Kidney (tissue), 13 donors: ENCODE measurements at regions not wholly inside any gene's neighbourhood (a gene's known extent, or its start where the extent isn't known, plus 50 kb on each side); places are given as distances from the start of the nearest gene placed in this dataset.

Experiments
- DNase-seq, 5 donors: peaks; one replicate each; pipeline ENCODE4 v3.0.0-alpha.2; 2013 to 2020
- FAIRE-seq: peaks from 2 replicates; lab custom pipeline; 2012; peaks lifted over from hg19 to GRCh38; lab: Jason Lieb, UNC
- H3K27ac ChIP-seq, 2 donors: one replicate each; pipeline ENCODE4 v1.7.0; 2013; ENCODE audit warnings: low read depth in 2 of 2, low read length in 2 of 2, inconsistent platforms in 1 of 2
- H3K27me3 ChIP-seq: one replicate; pipeline ENCODE4 v1.7.1; 2013; ENCODE audit warnings: low read length, inconsistent platforms; ENCODE audit not compliant: control insufficient read depth, insufficient read depth
- H3K36me3 ChIP-seq, 3 donors: one replicate each; pipeline versions ENCODE4 v1.7.0 to v1.7.1; 2013; ENCODE audit warnings: low read length in 3 of 3, control low read depth in 1 of 3, inconsistent platforms in 1 of 3; ENCODE audit not compliant: insufficient read depth in 3 of 3, control insufficient read depth in 2 of 3
- H3K4me1 ChIP-seq, 3 donors: one replicate each; pipeline versions ENCODE4 v1.7.0 to v1.7.1; 2013; ENCODE audit warnings: low read length in 3 of 3, inconsistent platforms in 1 of 3, low read depth in 1 of 3; ENCODE audit not compliant: control insufficient read depth in 2 of 3, insufficient read depth in 2 of 3
- H3K4me3 ChIP-seq, 3 donors: one replicate each; pipeline versions ENCODE4 v1.7.0 to v1.8.1; 2013; ENCODE audit warnings: low read length in 3 of 3, control low read depth in 1 of 3, inconsistent platforms in 1 of 3
- H3K9ac ChIP-seq, 3 donors: one replicate each; pipeline versions ENCODE4 v1.7.0 to v1.7.1; 2013; ENCODE audit warnings: low read length in 3 of 3, control low read depth in 1 of 3, inconsistent platforms in 1 of 3
- H3K9me3 ChIP-seq, 3 donors: one replicate each; pipeline versions ENCODE4 v1.7.0 to v1.7.1; 2013; ENCODE audit warnings: low read length in 3 of 3, control low read depth in 1 of 3, inconsistent platforms in 1 of 3; ENCODE audit not compliant: control insufficient read depth in 2 of 3, insufficient read depth in 1 of 3
- intact Hi-C: fragments of 100-400 bp; cut with DNase I; formaldehyde crosslinking; loops from one replicate; pipeline ENCODE4 v1.11.1; 2022
- TF ChIP-seq, protein P1 (sequence below): IDR thresholded peaks from 3 replicates; pipeline ENCODE4 v1.5.1; 2012; ENCODE audit warnings: mild to moderate bottlenecking, moderate library complexity, borderline replicate concordance; ENCODE audit not compliant: insufficient read depth; ENCODE audit errors: extremely low read depth
- donor health status: control.
- donor health status: control.
- donor health status: control.
- donor health status: control.
- donor health status: control.
- donor health status: DM: yes; HTN: yes; CAD: no.
- donor health status: Normal renal cell carcinoma (clear cell type).

DNA sequence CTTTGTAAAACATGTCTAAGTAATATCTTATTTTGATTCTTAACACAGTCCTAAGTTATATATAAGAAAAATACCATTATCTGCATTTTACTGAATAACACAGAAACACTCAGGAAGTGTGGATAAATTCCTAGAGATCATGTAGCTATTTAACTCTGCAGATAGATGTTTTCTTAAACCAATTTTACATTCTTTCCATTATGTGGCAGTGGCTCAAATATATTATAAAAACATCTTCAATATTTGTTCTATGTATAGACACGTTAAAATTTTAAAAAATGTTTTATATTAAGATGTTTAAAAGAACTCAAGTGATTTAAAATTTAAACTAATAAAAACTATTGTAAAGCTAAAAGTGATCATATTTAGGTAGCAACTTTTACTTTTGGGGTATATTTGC, 683.8 kb downstream of the DIPK2A start:
- H3K9ac ChIP-seq: no peak overlapping the region
- H3K9me3 ChIP-seq: no peaks in the 10 kb centered on the region
- H3K27me3 ChIP-seq: no peaks in the 10 kb centered on the region
- no peaks in the 10 kb centered on the region for H3K4me1 ChIP-seq
- no peak overlapping the region for H3K4me3 ChIP-seq
- intact Hi-C loops: no loop called here
- DNase-seq (no peak), FAIRE-seq (peak; percentile 82)
- TF ChIP-seq, protein P1, sequence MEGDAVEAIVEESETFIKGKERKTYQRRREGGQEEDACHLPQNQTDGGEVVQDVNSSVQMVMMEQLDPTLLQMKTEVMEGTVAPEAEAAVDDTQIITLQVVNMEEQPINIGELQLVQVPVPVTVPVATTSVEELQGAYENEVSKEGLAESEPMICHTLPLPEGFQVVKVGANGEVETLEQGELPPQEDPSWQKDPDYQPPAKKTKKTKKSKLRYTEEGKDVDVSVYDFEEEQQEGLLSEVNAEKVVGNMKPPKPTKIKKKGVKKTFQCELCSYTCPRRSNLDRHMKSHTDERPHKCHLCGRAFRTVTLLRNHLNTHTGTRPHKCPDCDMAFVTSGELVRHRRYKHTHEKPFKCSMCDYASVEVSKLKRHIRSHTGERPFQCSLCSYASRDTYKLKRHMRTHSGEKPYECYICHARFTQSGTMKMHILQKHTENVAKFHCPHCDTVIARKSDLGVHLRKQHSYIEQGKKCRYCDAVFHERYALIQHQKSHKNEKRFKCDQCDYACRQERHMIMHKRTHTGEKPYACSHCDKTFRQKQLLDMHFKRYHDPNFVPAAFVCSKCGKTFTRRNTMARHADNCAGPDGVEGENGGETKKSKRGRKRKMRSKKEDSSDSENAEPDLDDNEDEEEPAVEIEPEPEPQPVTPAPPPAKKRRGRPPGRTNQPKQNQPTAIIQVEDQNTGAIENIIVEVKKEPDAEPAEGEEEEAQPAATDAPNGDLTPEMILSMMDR: no peak
- H3K36me3 ChIP-seq: no peaks in the 10 kb centered on the region
- H3K27ac ChIP-seq: no peak overlapping the region

DNA sequence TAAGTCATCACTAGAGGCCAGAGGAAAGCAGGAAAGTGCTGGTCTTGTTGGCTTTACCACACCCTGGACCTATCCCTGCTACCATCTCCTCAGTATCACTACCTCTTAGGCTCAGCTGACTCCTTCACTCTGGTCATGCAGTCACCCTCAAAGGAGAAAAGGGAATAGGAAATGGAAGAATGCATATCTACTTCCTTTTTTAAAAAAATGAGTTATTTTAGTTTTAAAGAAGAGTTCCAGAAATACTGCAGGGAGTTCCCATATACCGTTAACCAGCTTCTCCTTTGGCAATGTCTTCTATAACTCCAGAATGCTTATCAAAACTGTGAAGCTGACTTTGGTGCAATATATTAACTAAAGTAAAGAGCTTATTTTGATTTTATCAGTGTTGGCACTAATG, 688.6 kb downstream of the DIPK2A start:
- no peaks in the 10 kb centered on the region for H3K27me3 ChIP-seq
- H3K27ac ChIP-seq: no peak overlapping the region
- H3K36me3 ChIP-seq: no peaks in the 10 kb centered on the region
- no peaks in the 10 kb centered on the region for H3K9me3 ChIP-seq
- no peak overlapping the region for H3K4me3 ChIP-seq
- intact Hi-C loops: no loop called here
- no peak for DNase-seq
- no peak overlapping the region for H3K9ac ChIP-seq
- TF ChIP-seq, protein P1: no peak
- H3K4me1 ChIP-seq: no peaks in the 10 kb centered on the region
- FAIRE-seq: no peak

DNA sequence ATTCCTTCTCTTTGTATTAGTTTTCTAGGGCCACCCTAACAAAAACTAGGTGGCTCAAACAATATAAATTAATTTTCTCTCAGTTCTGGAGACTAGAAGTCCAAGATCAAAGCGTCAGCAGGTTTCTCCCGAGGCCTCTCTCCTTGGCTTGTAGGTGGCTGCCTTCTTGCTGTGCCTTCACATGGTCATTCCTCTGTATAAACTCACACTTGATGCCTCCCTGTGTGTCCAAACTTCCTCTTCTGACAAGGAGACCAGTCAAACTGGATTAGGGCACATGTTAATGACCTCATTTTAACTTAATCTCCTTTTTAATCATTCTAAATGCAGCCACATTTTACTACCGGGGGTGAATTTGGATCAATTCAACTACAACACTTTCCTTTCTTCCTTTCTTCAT, 691.1 kb downstream of the DIPK2A start:
- Histone ChIP-seq H3K4me3 (no peak overlapping the region), H3K4me1 (no peaks in the 10 kb centered on the region), H3K9me3 (peaks cover 0 to 6% (median 0%) of the 10 kb centered on the region in 3 donors), H3K9ac (no peak overlapping the region), H3K27ac (no peak overlapping the region), H3K27me3 (no peaks in the 10 kb centered on the region), H3K36me3 (no peaks in the 10 kb centered on the region)
- intact Hi-C loops: no loop called here
- FAIRE-seq (no peak), DNase-seq (no peak)
- TF ChIP-seq, protein P1: no peak
